Muscle of leg (tissue), 3 donors: ENCODE measurements at regions not wholly inside any gene's neighbourhood (a gene's known extent, or its start where the extent isn't known, plus 50 kb on each side); places are given as distances from the start of the nearest gene placed in this dataset.

Experiments
- DNase-seq: peaks from one replicate; pipeline ENCODE4 v3.0.0; 2013
- H3K27ac ChIP-seq: one replicate; pipeline ENCODE4 v1.5.1; 2013; ENCODE audit warnings: mild to moderate bottlenecking, low read length, control low read depth
- H3K27me3 ChIP-seq: one replicate; pipeline ENCODE4 v1.6.1; 2013; ENCODE audit warnings: low read length; ENCODE audit not compliant: control insufficient read depth, insufficient read depth
- H3K36me3 ChIP-seq: one replicate; pipeline ENCODE4 v1.6.1; 2013; ENCODE audit warnings: low read length; ENCODE audit not compliant: control insufficient read depth, insufficient read depth
- H3K4me1 ChIP-seq: one replicate; pipeline ENCODE4 v1.6.1; 2013; ENCODE audit warnings: low read length; ENCODE audit not compliant: control insufficient read depth, insufficient read depth
- H3K4me3 ChIP-seq: one replicate; pipeline ENCODE4 v1.5.1; 2013; ENCODE audit warnings: low read length, control low read depth
- H3K9me3 ChIP-seq: replicated peaks from 2 replicates; pipeline ENCODE4 v1.6.1; 2013; ENCODE audit warnings: low read depth, low read length; ENCODE audit not compliant: control insufficient read depth
- WGBS: methylation state at CpG from one replicate; pipeline ENCODE4 v1.1.5; 2013; ENCODE audit warnings: missing lambda C conversion rate; ENCODE audit not compliant: insufficient coverage; 5-methylcytosine and 5-hydroxymethylcytosine counted together

GRCh38 chr17:68794636-68795434 lies 160.4 kb downstream of the ABCA8 start:
- Histone ChIP-seq H3K36me3 (no peaks in the 10 kb centered on the region), H3K9me3 (peaks cover 3% of the 10 kb centered on the region), H3K27me3 (no peaks in the 10 kb centered on the region), H3K27ac (peak overlapping the region; percentile 91), H3K4me1 (peaks cover 33% of the 10 kb centered on the region), H3K4me3 (no peak overlapping the region)
- DNase-seq = peak; percentile 98
- no CpG with 5 or more reads among the region's 5 CpGs for WGBS

- H3K4me3 ChIP-seq = no peak overlapping the region
- WGBS = 38% methylated on average over 1 of the region's 2 CpGs
- peaks cover 33% of the 10 kb centered on the region for H3K4me1 ChIP-seq
- H3K27me3 ChIP-seq = no peaks in the 10 kb centered on the region
- H3K36me3 ChIP-seq = no peaks in the 10 kb centered on the region
- H3K27ac ChIP-seq = peak overlapping the region; percentile 67
- peaks cover 3% of the 10 kb centered on the region for H3K9me3 ChIP-seq
- no peak for DNase-seq
Observed at GRCh38 chr17:68792873-68793272, 162.3 kb downstream of the ABCA8 start.

DNA sequence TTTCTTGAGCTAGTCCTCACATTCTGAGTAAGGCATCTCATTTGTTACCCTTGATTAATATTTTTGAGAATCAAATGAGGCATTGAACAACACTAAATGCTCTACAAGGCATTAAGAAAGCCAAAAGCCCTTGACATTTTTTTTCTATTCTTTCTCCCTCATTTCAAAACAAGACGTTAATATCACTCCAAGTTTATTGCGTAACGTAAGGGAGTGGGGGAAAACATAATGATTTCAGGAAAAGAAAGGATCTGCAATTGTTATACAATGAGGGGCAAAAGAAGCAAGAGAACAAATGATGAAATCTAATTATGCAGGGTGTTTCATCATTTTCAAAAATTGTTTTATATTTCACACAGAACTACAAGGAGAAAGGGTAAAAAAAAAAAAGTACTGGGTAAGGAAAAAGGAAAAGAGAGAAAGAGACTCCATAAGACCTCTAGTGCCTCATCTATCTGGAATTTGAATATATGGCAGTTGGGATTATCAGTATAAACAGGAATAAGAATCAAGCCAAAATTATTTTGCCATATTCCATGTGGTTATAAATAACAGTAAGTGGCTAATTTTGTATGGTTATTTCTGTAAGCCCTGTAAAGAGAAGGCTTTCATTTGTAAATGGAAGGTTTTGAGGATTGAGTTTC lies 163.0 kb downstream of the ABCA8 start:
- no peaks in the 10 kb centered on the region for H3K36me3 ChIP-seq
- H3K9me3 ChIP-seq = peaks cover 3% of the 10 kb centered on the region
- peak; percentile 86 for DNase-seq
- no peaks in the 10 kb centered on the region for H3K27me3 ChIP-seq
- peak overlapping the region; percentile 67 for H3K27ac ChIP-seq
- H3K4me1 ChIP-seq = peaks cover 33% of the 10 kb centered on the region
- no peak overlapping the region for H3K4me3 ChIP-seq
- WGBS = no CpG with 5 or more reads among the region's 3 CpGs

GRCh38 chr17:68790931-68791330 lies 164.3 kb downstream of the ABCA8 start:
- Histone ChIP-seq H3K27me3 (no peaks in the 10 kb centered on the region), H3K9me3 (peaks cover 3% of the 10 kb centered on the region), H3K4me3 (no peak overlapping the region), H3K36me3 (no peaks in the 10 kb centered on the region), H3K4me1 (peaks cover 33% of the 10 kb centered on the region), H3K27ac (peak overlapping the region; percentile 68)
- peak; percentile 85 for DNase-seq
- 65% methylated on average over 2 of the region's 6 CpGs for WGBS

DNA sequence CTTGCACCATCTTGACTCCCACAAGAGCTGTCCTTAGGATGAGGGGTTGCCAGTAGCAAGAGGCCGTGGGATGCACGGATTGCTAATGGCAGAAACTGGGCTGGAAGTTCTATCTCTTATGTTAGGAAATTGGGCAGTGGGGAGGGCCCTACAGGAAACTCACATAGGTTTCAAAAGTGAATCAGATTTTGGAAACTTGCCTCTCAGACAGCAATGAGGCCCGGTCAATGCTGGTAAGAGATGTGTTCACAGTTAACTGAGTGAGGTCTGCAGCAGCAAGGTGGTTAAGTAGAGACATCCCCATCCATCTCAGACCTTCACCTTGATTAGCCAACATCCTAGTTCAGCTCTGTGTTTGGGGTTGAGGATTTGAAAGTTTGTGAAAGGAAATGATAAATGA lies 164.7 kb downstream of the ABCA8 start:
- 73% methylated on average over 2 of the region's 3 CpGs for WGBS
- DNase-seq = no peak
- Histone ChIP-seq H3K27ac (peak overlapping the region; percentile 68), H3K4me3 (no peak overlapping the region), H3K9me3 (peaks cover 3% of the 10 kb centered on the region), H3K27me3 (no peaks in the 10 kb centered on the region), H3K4me1 (peaks cover 37% of the 10 kb centered on the region), H3K36me3 (no peaks in the 10 kb centered on the region)

GRCh38 chr17:68789203-68789962 lies 165.8 kb downstream of the ABCA8 start:
- Histone ChIP-seq H3K9me3 (peaks cover 3% of the 10 kb centered on the region), H3K27me3 (no peaks in the 10 kb centered on the region), H3K4me1 (peaks cover 29% of the 10 kb centered on the region), H3K36me3 (no peaks in the 10 kb centered on the region), H3K4me3 (no peak overlapping the region), H3K27ac (no peak overlapping the region)
- no CpG with 5 or more reads among the region's 2 CpGs for WGBS
- no peak for DNase-seq

DNA sequence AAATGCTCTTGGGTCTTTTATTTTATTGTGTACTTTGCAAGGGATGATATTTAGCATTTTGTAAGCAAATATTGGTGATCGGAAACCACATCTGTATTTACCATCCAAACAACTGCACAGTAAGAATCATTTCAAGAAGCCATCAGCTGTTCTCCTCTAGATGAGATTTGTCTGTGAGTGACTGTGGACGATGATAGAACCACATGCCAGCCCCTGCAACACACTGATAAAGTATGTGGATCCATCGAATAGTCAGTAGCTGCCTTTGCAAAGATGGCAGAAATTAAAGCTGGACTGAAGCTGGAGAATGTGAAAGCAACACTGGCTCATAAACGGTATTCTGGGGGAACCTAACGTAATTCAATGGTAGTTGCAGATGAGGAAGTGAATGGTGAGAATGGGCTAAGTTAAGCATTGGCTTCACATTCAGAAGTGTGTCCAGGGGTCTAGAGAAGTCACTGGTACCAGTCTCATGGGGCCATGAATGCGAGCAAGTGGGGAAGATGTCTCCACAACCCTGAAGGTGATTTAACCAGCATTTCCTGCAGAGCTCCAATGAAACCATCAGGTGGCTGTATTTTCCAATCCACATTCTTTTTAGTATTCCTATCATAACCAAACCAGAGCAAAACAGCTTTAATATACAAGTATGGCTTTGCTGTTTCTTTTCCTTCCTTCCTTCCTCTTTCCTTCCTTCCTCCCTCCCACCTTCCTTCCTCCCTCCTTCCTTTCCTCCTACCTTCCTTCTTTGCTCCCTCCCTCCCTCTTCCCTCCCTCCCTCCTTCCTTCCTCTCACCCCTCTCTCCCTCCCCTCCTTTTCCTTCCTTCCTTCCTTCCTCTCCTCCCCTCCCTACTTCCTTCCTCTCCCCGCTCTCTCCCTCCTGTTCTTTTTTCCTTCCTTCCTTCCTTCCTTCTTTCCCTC lies 169.4 kb downstream of the ABCA8 start:
- Histone ChIP-seq H3K36me3 (no peaks in the 10 kb centered on the region), H3K27ac (no peak overlapping the region), H3K4me1 (peaks cover 19% of the 10 kb centered on the region), H3K27me3 (no peaks in the 10 kb centered on the region), H3K4me3 (no peak overlapping the region), H3K9me3 (peaks cover 3% of the 10 kb centered on the region)
- 71% methylated on average over 5 of the region's 7 CpGs for WGBS
- DNase-seq = no peak

DNA sequence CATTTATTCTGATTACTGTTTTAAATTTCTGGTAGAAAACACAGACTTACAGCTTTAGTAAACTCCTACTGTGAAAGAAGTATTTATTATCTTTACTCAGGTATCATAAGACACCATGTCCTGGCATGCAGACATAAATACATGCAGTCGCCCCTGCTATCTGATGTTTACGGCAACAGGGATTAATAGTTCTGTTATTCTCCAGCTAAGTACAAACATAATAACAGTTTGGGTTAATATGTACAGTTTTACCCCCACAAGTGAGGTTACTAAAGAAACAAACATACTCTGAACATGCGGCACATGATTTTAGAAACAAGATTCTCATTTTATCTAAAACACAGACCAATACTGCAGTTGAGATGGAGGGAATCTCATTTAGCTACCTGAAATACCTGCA lies 170.8 kb downstream of the ABCA8 start:
- no peaks in the 10 kb centered on the region for H3K9me3 ChIP-seq
- H3K27ac ChIP-seq = peak overlapping the region; percentile 43
- H3K4me3 ChIP-seq = no peak overlapping the region
- H3K36me3 ChIP-seq = no peaks in the 10 kb centered on the region
- no peaks in the 10 kb centered on the region for H3K27me3 ChIP-seq
- DNase-seq = no peak
- no CpG with 5 or more reads among the region's 3 CpGs for WGBS
- H3K4me1 ChIP-seq = peaks cover 21% of the 10 kb centered on the region

GRCh38 chr17:68783861-68784260 lies 171.3 kb downstream of the ABCA8 start:
- DNase-seq = peak; percentile 85
- peaks cover 24% of the 10 kb centered on the region for H3K4me1 ChIP-seq
- WGBS = 97% methylated on average over 4 of the region's 4 CpGs
- H3K27me3 ChIP-seq = no peaks in the 10 kb centered on the region
- H3K36me3 ChIP-seq = no peaks in the 10 kb centered on the region
- H3K9me3 ChIP-seq = no peaks in the 10 kb centered on the region
- peak overlapping the region; percentile 43 for H3K27ac ChIP-seq
- H3K4me3 ChIP-seq = no peak overlapping the region
